GM19455 (cell line): ENCODE measurements at regions not wholly inside any gene's neighbourhood (a gene's known extent, or its start where the extent isn't known, plus 50 kb on each side); places are given as distances from the start of the nearest gene placed in this dataset.
"Not testable (repeated sequence)": the region's sequence is repeated elsewhere in the genome, so short reads cannot be mapped to it uniquely, and the experiment has no call there.

Source experiments
- ATAC-seq: cut with Tn5 transposase; IDR thresholded peaks from one replicate; pipeline ENCODE4 v1.9.1; 2021; ENCODE audit not compliant: unreplicated experiment

DNA sequence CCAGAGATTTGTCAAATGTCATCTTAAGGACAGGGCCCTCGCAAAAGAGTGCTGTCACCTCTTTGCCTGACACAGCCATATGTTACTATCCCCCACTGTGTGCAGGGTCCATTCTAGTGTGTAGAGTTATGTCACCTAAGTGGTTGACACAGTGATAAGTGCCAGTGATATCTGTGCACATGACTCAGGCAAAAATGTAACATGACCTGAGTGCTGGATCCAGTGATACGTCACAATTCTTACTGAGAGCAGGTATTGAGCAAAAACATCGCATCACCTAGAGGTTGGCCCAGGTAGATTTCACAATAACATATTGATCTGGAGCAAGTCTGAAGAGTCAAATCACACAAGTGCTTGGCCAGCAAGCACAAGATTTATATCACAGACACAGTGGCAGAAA, 100.5 kb upstream of the BPY2 start:
- ATAC-seq, result not testable (repeated sequence)

DNA sequence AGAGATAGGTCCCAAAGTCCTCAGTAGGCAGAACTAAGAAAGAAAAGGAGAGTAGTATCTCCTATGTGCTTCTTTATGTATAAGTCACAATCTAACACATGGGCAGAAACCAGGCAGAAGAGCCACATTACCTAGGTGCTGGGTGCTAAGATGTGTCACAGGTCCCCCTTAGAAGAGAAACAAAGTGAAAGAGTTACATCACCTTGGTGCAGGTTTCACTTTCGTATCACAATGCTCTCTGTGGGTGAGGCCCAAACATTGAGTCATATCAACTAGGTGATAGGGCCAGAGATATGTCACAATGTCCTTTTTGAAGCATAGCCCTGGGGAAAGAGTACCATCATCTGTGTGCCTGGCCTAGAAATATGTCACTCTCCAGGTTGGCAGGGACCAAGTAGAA, 96.1 kb upstream of the BPY2 start:
- ATAC-seq, result peak; percentile 94

DNA sequence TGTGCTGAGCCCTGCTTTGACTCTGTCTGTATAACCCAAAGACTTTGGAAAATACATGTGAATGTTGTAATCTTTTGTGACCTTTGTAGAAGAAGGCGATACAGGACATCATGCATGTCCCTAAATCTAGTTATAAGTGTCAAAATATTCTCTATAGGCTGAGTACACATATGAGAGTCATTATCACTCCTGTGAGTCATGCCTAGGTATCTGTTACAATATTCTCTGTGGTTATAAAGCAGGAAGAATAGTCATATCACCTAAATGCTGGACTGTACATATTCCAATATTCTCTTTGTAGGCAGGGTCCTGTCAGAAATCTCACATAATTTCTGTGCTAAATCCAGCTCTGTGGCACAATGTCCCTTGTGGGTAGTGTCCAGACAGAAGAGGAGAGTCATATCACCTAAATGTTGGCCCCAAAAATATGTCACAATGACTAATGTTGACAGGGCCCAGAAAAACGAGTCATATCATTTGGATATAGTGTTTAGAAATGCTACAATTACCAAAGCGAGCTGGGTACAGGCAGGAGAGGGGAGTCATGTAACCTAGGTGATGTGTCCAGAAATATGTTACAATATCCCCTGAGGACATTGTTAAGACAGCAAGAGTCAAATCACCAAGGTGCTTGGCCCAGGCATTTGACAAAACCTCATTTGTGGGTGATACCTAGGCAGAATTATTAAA, 80.4 kb upstream of the BPY2 start:
- not testable (repeated sequence) for ATAC-seq

DNA sequence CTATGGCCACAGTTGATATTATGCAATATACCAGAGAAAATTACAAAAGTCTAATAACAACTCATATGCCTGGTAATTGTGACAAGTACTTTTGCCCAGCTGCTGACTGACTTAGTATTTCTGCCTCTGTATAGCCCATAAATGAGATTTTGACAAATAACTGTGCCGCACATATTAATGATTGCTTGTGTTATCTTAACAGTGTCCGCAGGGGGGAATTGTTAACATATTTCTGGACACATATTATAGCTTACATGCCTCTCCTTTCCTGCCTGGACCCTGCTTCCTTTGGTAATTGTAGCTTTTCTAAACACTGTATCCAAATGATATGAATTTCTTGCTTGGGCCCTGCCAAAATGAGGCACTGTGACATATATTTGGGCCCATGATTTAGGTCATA, 69.0 kb upstream of the BPY2 start:
- ATAC-seq, result not testable (repeated sequence)

DNA sequence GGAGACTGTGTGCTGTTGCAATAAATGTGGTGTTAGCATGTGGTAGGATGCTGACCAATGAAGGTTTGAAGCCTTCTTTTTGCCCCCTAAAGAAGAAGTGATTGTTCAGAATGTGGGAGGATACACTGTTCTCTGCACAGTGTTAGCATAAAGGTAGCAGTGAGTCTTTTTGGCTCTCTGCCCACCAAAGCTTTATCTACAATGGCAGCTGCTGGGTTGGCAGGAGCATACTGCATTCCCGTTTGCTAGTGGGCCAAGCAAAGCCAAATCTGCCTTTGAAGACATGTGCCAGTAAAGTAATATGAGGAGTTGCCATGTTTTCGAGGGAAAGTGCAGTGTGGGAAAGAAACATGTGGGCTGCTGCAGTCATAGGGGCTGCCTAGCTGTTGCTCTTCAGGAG, 56.4 kb upstream of the BPY2 start:
- not testable (repeated sequence) for ATAC-seq

DNA sequence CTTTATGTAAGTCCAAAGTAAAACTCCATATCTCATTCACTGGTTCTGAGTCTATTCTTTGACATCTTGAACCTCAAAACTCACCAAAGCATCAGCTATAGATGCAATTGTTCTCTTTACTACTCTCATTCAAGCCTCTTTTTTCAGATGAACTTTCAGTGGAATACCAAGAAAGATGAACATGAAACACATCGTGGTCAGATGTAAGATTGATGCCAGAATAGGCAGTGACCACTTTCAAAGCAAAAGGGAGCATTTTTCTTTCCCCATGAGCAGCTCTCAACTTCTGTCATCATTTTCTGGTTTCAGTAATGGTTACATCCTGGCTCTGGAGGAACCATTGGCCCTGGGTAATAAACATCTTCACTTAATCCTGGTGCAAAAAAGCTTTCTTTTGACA, 50.6 kb upstream of the BPY2 start:
- ATAC-seq, result not testable (repeated sequence)
